CD4-positive, alpha-beta T cell treated with Interleukin-1 beta for 1 hour (primary cell): ENCODE measurements at regions not wholly inside any gene's neighbourhood (a gene's known extent, or its start where the extent isn't known, plus 50 kb on each side); places are given as distances from the start of the nearest gene placed in this dataset.
"Not testable (repeated sequence)": the region's sequence is repeated elsewhere in the genome, so short reads cannot be mapped to it uniquely, and the experiment has no call there.

Source experiments
- DNase-seq, 2 donors: peaks; one replicate each; pipeline ENCODE4 v3.0.0-alpha.2; 2020 to 2022

GRCh38 chr2:14996351-14997014 lies 364.0 kb downstream of the LRATD1 start:
- DNase-seq, result no peak

GRCh38 chr2:14998546-14998945 lies 366.0 kb downstream of the LRATD1 start:
- DNase-seq, result no peak

- DNase-seq, result no peak
Observed at GRCh38 chr2:14999114-14999661, 366.7 kb downstream of the LRATD1 start.

GRCh38 chr2:15002519-15002918 lies 370.0 kb downstream of the LRATD1 start:
- DNase-seq, result not testable (repeated sequence)

- no peak for DNase-seq
Observed at GRCh38 chr2:15006667-15007066, 374.1 kb downstream of the LRATD1 start.

GRCh38 chr2:15009681-15010080 lies 377.2 kb downstream of the LRATD1 start:
- no peak for DNase-seq

- no peak for DNase-seq
Observed at GRCh38 chr2:15010346-15010745, 377.8 kb downstream of the LRATD1 start.

- DNase-seq, result no peak
Observed at GRCh38 chr2:15018814-15019213, 386.3 kb downstream of the LRATD1 start.

GRCh38 chr2:15023221-15023620 lies 390.7 kb downstream of the LRATD1 start:
- DNase-seq, result no peak

- no peak for DNase-seq
Observed at GRCh38 chr2:15028406-15028805, 395.9 kb downstream of the LRATD1 start.

- no peak for DNase-seq
Observed at GRCh38 chr2:15031745-15032240, 399.3 kb downstream of the LRATD1 start.

GRCh38 chr2:15034246-15034645 lies 401.7 kb downstream of the LRATD1 start:
- no peak for DNase-seq

- DNase-seq, result no peak
Observed at GRCh38 chr2:15034860-15035259, 402.3 kb downstream of the LRATD1 start.

- DNase-seq, result no peak
Observed at GRCh38 chr2:15038366-15039364, 406.1 kb downstream of the LRATD1 start.

- DNase-seq, result no peak
Observed at GRCh38 chr2:15040429-15041084, 408.0 kb downstream of the LRATD1 start.

- DNase-seq, result no peak
Observed at GRCh38 chr2:15041429-15041837, 408.9 kb downstream of the LRATD1 start.

- DNase-seq, result no peak
Observed at GRCh38 chr2:15042801-15043217, 410.3 kb downstream of the LRATD1 start.

GRCh38 chr2:15043336-15044058 lies 411.0 kb downstream of the LRATD1 start:
- no peak for DNase-seq

GRCh38 chr2:15045054-15045453 lies 412.5 kb downstream of the LRATD1 start:
- no peak for DNase-seq

GRCh38 chr2:15047184-15047583 lies 414.7 kb downstream of the LRATD1 start:
- no peak for DNase-seq

- DNase-seq, result no peak
Observed at GRCh38 chr2:15048000-15048399, 415.5 kb downstream of the LRATD1 start.
